DLD1 (cell line): ENCODE measurements at regions not wholly inside any gene's neighbourhood (a gene's known extent, or its start where the extent isn't known, plus 50 kb on each side); places are given as distances from the start of the nearest gene placed in this dataset.
"Not testable (repeated sequence)": the region's sequence is repeated elsewhere in the genome, so short reads cannot be mapped to it uniquely, and the experiment has no call there.

Source experiments
- in situ Hi-C: cut with HindIII; loops from 2 replicates; pipeline ENCODE4 v1.10.0; 2017; ENCODE audit warnings: low sequenced_read_pairs

- in situ Hi-C loops = not testable (repeated sequence)
Measured at GRCh38 chr2:208921358-208921757, 502.5 kb upstream of the MAP2 start.

- in situ Hi-C loops = no loop called here
Measured at GRCh38 chr2:208927867-208928266, 496.0 kb upstream of the MAP2 start.

GRCh38 chr2:208929139-208929864, 494.5 kb upstream of the MAP2 start:
- in situ Hi-C loops = no loop called here

- in situ Hi-C loops = no loop called here
Measured at GRCh38 chr2:208929894-208930427, 493.9 kb upstream of the MAP2 start.

GRCh38 chr2:208935531-208935930, 488.3 kb upstream of the MAP2 start:
- in situ Hi-C loops = no loop called here

GRCh38 chr2:208937521-208937920, 486.3 kb upstream of the MAP2 start:
- in situ Hi-C loops = no loop called here

- in situ Hi-C loops = no loop called here
Measured at GRCh38 chr2:208939852-208940251, 484.0 kb upstream of the MAP2 start.

- in situ Hi-C loops = no loop called here
Measured at GRCh38 chr2:208945719-208946256, 478.1 kb upstream of the MAP2 start.

- in situ Hi-C loops = no loop called here
Measured at GRCh38 chr2:208948073-208948472, 475.8 kb upstream of the MAP2 start.

GRCh38 chr2:208970070-208970469, 453.8 kb upstream of the MAP2 start:
- in situ Hi-C loops = no loop called here

GRCh38 chr2:208977582-208977981, 446.3 kb upstream of the MAP2 start:
- in situ Hi-C loops = no loop called here

GRCh38 chr2:208978946-208979345, 444.9 kb upstream of the MAP2 start:
- in situ Hi-C loops = no loop called here

GRCh38 chr2:208980321-208980720, 443.5 kb upstream of the MAP2 start:
- in situ Hi-C loops = no loop called here

GRCh38 chr2:208982831-208983230, 441.0 kb upstream of the MAP2 start:
- in situ Hi-C loops = no loop called here

GRCh38 chr2:208983486-208983885, 440.4 kb upstream of the MAP2 start:
- in situ Hi-C loops = no loop called here

GRCh38 chr2:208984376-208985090, 439.3 kb upstream of the MAP2 start:
- in situ Hi-C loops = no loop called here

- in situ Hi-C loops = no loop called here
Measured at GRCh38 chr2:208985644-208986043, 438.2 kb upstream of the MAP2 start.

GRCh38 chr2:208990716-208991115, 433.1 kb upstream of the MAP2 start:
- in situ Hi-C loops = no loop called here

GRCh38 chr2:208999911-209000310, 423.9 kb upstream of the MAP2 start:
- in situ Hi-C loops = no loop called here

GRCh38 chr2:209002054-209002453, 421.8 kb upstream of the MAP2 start:
- in situ Hi-C loops = no loop called here

- in situ Hi-C loops = no loop called here
Measured at GRCh38 chr2:209005371-209005770, 418.5 kb upstream of the MAP2 start.
